HG03045 (cell line): ENCODE measurements at regions not wholly inside any gene's neighbourhood (a gene's known extent, or its start where the extent isn't known, plus 50 kb on each side); places are given as distances from the start of the nearest gene placed in this dataset.
"Not testable (repeated sequence)": the region's sequence is repeated elsewhere in the genome, so short reads cannot be mapped to it uniquely, and the experiment has no call there.

Source experiments
- ATAC-seq: cut with Tn5 transposase; IDR thresholded peaks from one replicate; pipeline ENCODE4 v1.9.1; 2021; ENCODE audit warnings: mild to moderate bottlenecking, moderate library complexity; ENCODE audit not compliant: unreplicated experiment

DNA sequence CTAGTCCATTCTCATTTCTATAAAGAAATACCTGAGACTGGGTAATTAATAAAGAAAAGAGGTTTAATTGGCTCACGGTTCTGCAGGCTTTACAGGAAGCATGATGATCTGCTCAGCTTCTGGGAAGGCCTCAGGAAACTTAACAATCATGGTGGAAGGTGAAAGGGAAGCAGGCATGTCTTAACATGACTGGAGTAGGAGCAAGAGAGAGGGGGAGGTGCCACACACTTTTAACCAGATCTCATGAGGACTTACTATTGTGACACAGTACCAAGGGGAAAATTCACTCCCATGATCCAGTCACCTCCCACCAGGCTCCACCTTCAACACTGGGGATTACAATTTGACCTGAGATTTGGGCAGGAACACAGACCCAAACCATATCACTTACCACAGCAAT is 310.1 kb downstream of the SH3GL2 start:
- ATAC-seq: not testable (repeated sequence)

GRCh38 chr9:17894501-17895160 is 315.8 kb downstream of the SH3GL2 start:
- no peak for ATAC-seq

- no peak for ATAC-seq
Measured at GRCh38 chr9:17900606-17901005, 321.7 kb downstream of the SH3GL2 start.

DNA sequence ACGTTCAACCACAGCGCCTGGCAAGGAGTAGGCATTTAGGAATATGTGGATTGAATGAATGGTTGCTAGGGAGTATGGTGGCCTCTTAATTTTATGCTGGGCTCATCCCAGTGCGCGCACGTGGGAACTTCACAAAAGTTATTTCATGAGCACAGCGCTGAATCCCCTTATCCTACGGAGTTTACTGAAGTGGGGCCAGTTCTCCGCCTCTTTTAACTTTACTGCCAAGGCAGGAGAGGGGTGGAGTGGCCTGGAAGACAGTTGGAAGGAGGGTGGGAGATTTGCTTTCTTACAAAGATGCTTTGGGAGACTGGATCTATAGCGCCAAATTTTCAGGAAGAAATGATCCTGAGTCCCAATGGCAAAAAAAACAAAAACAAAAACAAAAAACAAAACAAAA is 326.5 kb downstream of the SH3GL2 start:
- no peak for ATAC-seq

DNA sequence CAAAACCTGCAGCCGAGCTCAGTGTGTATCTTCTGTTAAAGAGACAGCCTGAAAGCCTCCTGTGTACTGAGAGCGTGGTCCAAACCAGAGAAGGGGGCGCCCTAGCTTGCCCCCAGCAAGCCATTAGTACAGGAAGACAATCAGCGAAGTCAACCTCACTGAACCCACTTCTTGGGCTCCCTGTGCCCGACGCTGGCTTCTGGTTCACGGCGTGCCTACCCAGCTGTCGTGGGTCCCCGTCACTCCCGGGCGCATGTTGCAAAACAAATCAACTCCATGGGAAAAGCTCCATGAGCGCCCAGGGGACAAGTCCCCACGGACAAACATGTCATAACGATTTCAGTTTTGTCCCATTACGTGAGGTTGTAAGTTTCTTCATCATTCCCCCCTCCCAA is 326.9 kb downstream of the SH3GL2 start:
- ATAC-seq: no peak

DNA sequence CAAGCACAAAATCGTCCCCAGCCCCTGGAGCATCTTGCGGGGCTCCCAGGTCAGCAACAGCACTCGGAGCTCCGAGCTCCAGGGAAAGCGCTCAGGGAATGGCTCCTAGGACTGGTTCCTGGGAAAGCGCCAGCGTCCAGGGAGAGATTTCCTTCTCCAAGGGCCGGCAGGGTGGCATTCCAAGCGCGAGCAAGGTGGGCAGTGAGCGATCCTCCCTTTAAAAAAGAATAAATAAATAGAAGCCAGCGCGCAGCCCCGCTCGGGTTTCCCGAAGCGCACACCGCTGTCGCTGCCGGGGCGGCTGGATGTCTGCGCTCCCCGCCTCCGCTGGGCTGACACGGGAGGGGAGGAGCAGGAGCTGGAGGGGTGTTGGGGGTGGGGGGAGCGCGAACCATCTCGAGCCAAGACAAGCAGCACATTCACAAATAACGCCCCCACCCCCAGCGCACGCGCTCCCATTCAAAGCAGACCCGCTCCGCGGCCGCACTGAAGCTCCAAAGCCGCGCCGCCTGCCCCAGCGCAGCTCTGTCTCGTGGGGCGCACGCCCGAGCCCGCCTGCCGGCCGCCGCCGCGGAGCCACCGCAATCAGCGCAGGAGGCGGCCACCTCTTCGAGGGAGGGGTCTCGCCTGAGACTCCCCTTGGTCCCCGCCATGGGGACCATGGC is 327.4 kb downstream of the SH3GL2 start:
- no peak for ATAC-seq

- no peak for ATAC-seq
Measured at GRCh38 chr9:17906841-17907778, 328.2 kb downstream of the SH3GL2 start.

DNA sequence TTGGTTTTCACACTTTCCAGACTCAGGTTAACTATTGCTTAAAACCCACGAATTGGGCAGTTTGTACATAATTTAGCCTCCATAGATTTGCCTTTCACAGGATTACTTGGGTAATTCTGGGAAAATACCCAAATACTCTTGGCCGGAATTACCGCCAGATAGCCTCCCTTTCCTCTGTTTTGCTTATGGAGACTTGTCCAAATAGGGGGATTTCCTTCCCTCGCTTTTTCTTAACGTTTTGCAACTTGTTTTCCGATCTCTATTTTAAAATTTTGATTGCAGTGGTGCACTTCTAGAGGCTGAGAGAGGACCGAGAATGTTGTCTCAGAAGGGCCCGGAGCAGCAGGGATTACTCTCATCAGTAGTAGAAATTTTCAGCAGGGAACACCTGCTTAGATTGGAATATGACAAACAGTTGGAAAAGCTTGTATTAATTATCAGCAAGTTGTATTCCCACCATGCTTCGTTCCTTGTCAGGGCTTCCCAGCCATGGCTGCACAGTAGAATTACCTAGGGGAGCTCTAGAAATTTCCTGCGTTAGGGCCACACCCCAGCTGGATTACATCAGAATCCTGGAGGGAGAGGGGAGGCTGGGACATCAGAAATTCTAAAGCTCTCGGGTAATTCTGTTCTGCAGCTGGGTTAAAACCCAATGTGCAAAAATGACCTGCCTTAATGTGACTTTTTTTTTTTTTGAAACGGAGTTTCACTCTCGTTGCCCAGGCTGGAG is 329.1 kb downstream of the SH3GL2 start:
- no peak for ATAC-seq

DNA sequence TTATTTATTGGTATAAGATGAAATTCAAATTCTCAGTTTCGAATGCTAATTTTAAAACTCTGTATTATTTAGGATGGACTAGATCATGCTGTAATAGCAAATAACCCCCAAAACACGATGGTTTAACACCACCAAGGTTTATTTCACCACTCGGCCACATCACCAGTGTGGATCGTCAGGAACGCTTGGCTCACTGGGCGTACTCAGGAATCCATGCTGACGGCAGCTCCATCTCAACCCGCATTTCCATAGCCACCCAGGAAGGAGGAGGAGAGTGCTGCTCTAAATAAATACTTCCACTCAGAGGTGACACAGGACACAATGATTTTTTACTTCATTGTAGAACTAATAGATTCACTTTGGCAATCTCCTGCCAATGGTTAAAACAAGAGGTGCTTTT is 347.4 kb downstream of the SH3GL2 start:
- ATAC-seq: no peak

DNA sequence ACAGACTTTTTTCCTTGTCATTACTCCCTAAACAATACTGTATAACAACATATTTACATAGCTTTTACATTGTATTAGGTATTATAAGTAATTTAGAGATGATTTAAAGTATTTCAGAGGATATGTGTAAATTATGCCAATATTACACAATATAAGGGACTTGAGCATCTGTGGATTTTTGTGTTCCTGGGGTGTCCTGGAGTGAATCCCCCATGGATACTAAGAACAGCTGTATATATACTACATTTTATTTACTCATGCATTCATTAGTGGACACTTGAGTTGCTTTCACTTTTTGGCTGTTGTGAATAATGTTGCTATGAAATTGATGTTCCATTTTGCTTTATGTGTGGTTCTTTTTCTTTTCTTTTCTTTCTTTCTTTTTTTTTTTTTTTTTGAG is 348.8 kb downstream of the SH3GL2 start:
- ATAC-seq: no peak

GRCh38 chr9:17928228-17928627 is 349.4 kb downstream of the SH3GL2 start:
- no peak for ATAC-seq

GRCh38 chr9:17928768-17929167 is 349.9 kb downstream of the SH3GL2 start:
- no peak for ATAC-seq

- ATAC-seq: no peak
Measured at GRCh38 chr9:17929506-17929905, 350.6 kb downstream of the SH3GL2 start.

DNA sequence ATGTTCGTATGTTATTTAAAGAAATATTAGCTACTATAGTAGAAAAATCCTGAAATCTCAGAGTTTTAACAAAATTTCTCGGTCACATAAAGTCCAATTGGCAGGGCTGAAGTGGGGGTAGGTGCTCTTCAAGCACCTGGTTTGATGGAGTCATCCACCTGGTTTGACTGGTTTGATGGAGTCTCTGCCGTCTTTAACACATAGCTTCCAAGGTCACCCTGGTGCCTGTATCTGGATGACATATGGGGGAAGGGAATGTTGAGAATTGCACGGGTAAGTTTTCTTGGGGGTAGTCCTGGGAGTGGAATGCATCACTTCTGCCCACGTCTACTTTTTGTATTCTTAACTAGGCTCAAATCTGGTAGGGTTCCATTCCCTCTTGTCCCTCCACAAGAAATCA is 351.2 kb downstream of the SH3GL2 start:
- no peak for ATAC-seq

- no peak for ATAC-seq
Measured at GRCh38 chr9:17936365-17936764, 357.5 kb downstream of the SH3GL2 start.

- ATAC-seq: no peak
Measured at GRCh38 chr9:17938035-17938655, 359.3 kb downstream of the SH3GL2 start.

DNA sequence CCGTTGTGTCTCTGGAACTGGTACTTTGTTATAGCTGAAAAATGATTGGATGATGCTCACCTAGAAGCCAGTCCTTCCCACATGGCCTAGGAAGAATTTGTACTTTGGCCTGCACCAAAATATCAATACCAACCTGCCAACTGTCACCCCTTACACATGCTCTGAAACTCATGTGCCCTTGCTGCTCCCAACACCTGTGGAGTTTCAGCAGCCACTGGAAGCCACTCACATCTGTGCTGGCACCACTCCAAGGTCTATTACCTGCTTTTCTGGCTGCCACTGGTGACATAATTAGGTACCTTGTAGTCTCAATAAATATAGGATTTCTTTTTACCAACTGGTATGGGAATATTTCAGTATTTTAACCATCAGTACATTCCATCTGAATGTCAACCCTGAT is 363.6 kb downstream of the SH3GL2 start:
- no peak for ATAC-seq

GRCh38 chr9:17955409-17955808 is 376.5 kb downstream of the SH3GL2 start:
- ATAC-seq: no peak

GRCh38 chr9:17958363-17958762 is 379.5 kb downstream of the SH3GL2 start:
- no peak for ATAC-seq

GRCh38 chr9:17962747-17963146 is 383.9 kb downstream of the SH3GL2 start:
- no peak for ATAC-seq

DNA sequence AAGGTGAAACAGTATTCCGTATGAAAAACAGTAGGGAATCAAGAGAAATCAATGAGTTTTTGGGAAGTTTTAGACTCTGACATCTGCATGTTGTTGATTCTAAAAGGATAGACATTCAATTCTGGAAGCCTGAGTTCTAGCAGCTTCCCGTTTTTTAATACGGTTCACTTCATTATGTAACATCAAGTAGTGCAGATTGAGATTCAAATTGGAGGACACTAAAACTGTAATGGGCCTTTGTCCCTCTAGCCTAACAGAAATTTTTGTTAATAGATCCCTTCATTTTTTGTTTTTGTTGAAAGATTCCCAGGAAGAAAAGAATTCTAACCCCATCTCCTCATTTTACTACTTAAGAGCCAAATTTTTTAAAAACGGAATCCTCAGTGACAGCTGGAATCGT is 384.6 kb downstream of the SH3GL2 start:
- ATAC-seq: no peak
